LNCAP (cell line): ENCODE measurements at regions not wholly inside any gene's neighbourhood (a gene's known extent, or its start where the extent isn't known, plus 50 kb on each side); places are given as distances from the start of the nearest gene placed in this dataset.

ENCODE experiments used
- CTCF ChIP-seq: fragments of 450-650 bp; IDR thresholded peaks from 2 replicates; pipeline ENCODE4 v1.5.1; 2017; ENCODE audit warnings: mild to moderate bottlenecking

- TF ChIP-seq CTCF: no peak
These were observed 57.6 kb downstream of the CCDC59 start for GRCh38 chr12:82300611-82301010.

GRCh38 chr12:82299319-82300025 lies 58.7 kb downstream of the CCDC59 start:
- TF ChIP-seq CTCF: no peak

GRCh38 chr12:82290415-82290814 lies 67.8 kb downstream of the CCDC59 start:
- TF ChIP-seq CTCF: no peak

- no peak for TF ChIP-seq CTCF
These were observed 78.6 kb downstream of the CCDC59 start for GRCh38 chr12:82279536-82280058.

GRCh38 chr12:82277582-82277981 lies 80.6 kb downstream of the CCDC59 start:
- no peak for TF ChIP-seq CTCF

GRCh38 chr12:82242729-82243128 lies 115.5 kb downstream of the CCDC59 start:
- no peak for TF ChIP-seq CTCF

- no peak for TF ChIP-seq CTCF
These were observed 132.3 kb downstream of the CCDC59 start for GRCh38 chr12:82225871-82226270.
